Activated CD4-positive, alpha-beta T cell treated with anti-CD3 and anti-CD28 coated beads, Interleukin-2, amount 10 ng/mL, durations not matched to agents 24 days and 14 days (primary cell): ENCODE measurements at regions not wholly inside any gene's neighbourhood (a gene's known extent, or its start where the extent isn't known, plus 50 kb on each side); places are given as distances from the start of the nearest gene placed in this dataset.

Source experiments
- DNase-seq: peaks from one replicate; pipeline ENCODE4 v3.0.0; 2022
- H3K27ac Mint-ChIP-seq: one replicate; pipeline ENCODE4 v1.8.0; 2022; ENCODE audit warnings: mild to moderate bottlenecking, mixed read lengths
- H3K27me3 Mint-ChIP-seq: one replicate; pipeline ENCODE4 v1.8.0; 2022; ENCODE audit warnings: mixed read lengths
- H3K36me3 Mint-ChIP-seq: one replicate; pipeline ENCODE4 v1.8.0; 2022; ENCODE audit warnings: low read depth, mild to moderate bottlenecking, mixed read lengths
- H3K4me1 Mint-ChIP-seq: one replicate; pipeline ENCODE4 v1.8.0; 2021; ENCODE audit warnings: mixed read lengths
- H3K4me3 Mint-ChIP-seq: one replicate; pipeline ENCODE4 v1.8.0; 2022; ENCODE audit warnings: mild to moderate bottlenecking, moderate library complexity, mixed read lengths
- H3K9me3 Mint-ChIP-seq: one replicate; pipeline ENCODE4 v1.8.0; 2021; ENCODE audit warnings: mixed read lengths
- intact Hi-C: fragments of 100-400 bp; cut with micrococcal nuclease; formaldehyde crosslinking; loops from one replicate; pipeline ENCODE4 v1.15.1; 2023

DNA sequence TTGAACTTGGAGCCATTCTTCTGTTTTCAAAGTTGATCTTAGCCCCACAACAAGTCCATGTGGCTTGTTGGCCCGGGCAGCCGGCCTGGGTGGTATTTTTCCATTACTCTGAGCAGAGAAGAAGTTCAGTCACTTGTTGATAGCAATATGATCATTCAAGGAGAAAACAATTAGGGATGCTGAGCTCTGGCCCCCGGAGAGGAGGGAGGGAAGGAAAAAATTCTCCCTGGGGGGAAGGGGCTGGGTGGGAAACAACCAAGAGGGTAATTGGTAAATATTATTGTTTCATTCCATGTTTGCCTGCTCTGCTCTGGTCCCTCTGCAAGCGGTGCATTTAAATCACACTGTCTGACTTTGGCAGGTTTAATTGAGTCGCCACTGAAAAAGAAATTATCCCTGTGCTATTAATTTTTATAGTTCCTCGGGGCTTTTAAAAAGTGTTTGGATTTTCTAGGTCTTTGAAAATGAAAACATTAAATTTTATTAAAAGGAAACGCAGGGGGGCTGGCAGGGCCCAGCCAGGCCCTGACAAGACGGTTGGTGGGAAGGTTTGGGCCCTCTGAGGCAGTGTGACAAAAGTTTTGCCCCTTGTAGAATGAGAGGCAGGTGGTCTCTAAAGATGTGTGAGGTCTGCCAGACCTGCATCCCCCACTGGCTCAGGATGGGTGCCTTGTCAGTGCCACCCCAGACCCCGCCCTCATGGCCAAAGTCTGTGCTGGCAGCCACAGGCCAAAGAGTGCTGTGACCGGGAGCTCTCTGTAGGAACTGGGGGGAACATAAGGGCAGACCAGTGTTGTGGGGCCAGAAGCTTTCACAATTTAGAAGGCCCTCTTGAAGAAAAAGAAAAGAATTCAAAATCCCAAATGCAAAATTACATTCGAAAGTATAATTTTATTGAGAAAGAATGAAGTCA lies 52.5 kb upstream of the SLC14A2 start:
- no peaks in the 10 kb centered on the region for H3K36me3 Mint-ChIP-seq
- H3K27ac Mint-ChIP-seq: no peak overlapping the region
- no peak for DNase-seq
- H3K9me3 Mint-ChIP-seq: no peaks in the 10 kb centered on the region
- no peak overlapping the region for H3K4me3 Mint-ChIP-seq
- intact Hi-C loops: no loop called here
- no peaks in the 10 kb centered on the region for H3K4me1 Mint-ChIP-seq
- H3K27me3 Mint-ChIP-seq: no peaks in the 10 kb centered on the region

DNA sequence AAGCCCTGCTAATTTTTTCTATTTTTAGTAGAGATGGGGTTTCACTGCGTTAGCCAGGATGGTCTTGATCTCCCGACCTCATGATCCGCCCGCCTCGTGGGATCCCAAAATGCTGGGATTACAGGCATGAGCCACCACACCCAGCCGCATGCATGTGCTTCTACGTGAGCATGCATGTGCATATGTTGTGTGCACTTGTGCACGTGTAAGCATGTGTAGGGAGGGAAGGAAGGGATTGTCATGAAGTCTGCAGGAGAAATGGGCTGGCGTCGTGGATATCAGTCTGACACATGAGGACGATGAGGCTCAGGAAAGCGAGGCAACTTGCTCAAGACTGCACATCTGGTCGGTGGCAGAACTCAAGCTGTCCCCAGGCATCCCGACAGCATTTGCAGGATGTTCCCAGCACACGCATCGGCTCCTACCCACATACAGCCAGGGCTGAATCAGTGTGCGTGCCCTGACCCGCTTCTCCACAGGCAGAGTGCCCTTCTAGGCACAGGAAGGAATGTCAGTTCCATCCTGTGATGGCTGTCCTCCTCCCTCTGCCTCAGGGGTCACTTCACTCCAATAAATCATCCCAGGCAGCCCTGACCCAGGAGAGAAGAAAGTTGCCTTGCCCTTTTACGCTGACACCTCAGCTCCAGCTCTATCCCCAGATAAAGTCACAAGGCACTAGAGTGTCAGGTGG lies 49.9 kb upstream of the SLC14A2 start:
- no peak for DNase-seq
- Mint-ChIP-seq H3K9me3 (no peaks in the 10 kb centered on the region), H3K36me3 (no peaks in the 10 kb centered on the region), H3K27me3 (no peaks in the 10 kb centered on the region), H3K4me3 (no peak overlapping the region), H3K27ac (no peak overlapping the region), H3K4me1 (no peaks in the 10 kb centered on the region)
- intact Hi-C loops: no loop called here
